Tibial nerve (tissue), 4 donors: ENCODE measurements at regions not wholly inside any gene's neighbourhood (a gene's known extent, or its start where the extent isn't known, plus 50 kb on each side); places are given as distances from the start of the nearest gene placed in this dataset.

Experiments used
- DNase-seq, 2 donors: peaks; one replicate each; pipeline ENCODE4 v3.0.0-alpha.2; 2019; ENCODE audit warnings: low spot score in 2 of 2
- H3K27ac ChIP-seq, 4 donors: fragments of 200-600 bp; sonication (generic) in 3 of 4; one replicate each; pipeline ENCODE4 v1.5.1; 2017 to 2019; ENCODE audit warnings: mild to moderate bottlenecking in 1 of 4
- H3K27me3 ChIP-seq, 2 donors: fragments of 200-600 bp; sonication (generic) in 1 of 2; one replicate each; pipeline versions ENCODE4 v1.5.1 to v1.6.0; 2017 to 2019
- H3K36me3 ChIP-seq, 3 donors: fragments of 200-600 bp; sonication (generic); one replicate each; pipeline ENCODE4 v1.5.1; 2018 to 2019
- H3K4me1 ChIP-seq, 4 donors: fragments of 200-600 bp; sonication (generic) in 3 of 4; one replicate each; pipeline ENCODE4 v1.5.1; 2017 to 2019
- H3K4me3 ChIP-seq, 4 donors: fragments of 200-600 bp; sonication (generic) in 3 of 4; one replicate each; pipeline ENCODE4 v1.5.1; 2017 to 2019; ENCODE audit warnings: mild to moderate bottlenecking in 1 of 4, moderate library complexity in 1 of 4
- H3K9me3 ChIP-seq, 4 donors: fragments of 200-600 bp; sonication (generic) in 3 of 4; one replicate each; pipeline ENCODE4 v1.5.1; 2017 to 2019
- EP300 ChIP-seq, 2 donors: sonication (generic); formaldehyde crosslinking; IDR thresholded peaks; one replicate each; pipeline ENCODE4 v1.6.1; 2017; ENCODE audit warnings: antibody characterized with exemption in 2 of 2, mild to moderate bottlenecking in 1 of 2
- POLR2A ChIP-seq, 2 donors: fragments of 450-650 bp; IDR thresholded peaks; one replicate each; pipeline ENCODE4 v1.6.1; 2017; ENCODE audit warnings: antibody characterized with exemption in 2 of 2, mild to moderate bottlenecking in 2 of 2, moderate library complexity in 2 of 2
- WGBS, 2 donors: methylation state at CpG; one replicate each; pipeline ENCODE4 v1.1.5; 2018; 5-methylcytosine and 5-hydroxymethylcytosine counted together
- TF ChIP-seq, protein P1 (sequence below), 5 experiments: fragments of 200-600 bp in 3 of 5; fragments of 450-650 bp in 2 of 5; sonication (generic) in 3 of 5; IDR thresholded peaks; one replicate each; pipeline ENCODE4 v1.5.1; 2016 to 2019; ENCODE audit warnings: antibody characterized with exemption in 5 of 5, mild to moderate bottlenecking in 3 of 5, moderate library complexity in 2 of 5

DNA sequence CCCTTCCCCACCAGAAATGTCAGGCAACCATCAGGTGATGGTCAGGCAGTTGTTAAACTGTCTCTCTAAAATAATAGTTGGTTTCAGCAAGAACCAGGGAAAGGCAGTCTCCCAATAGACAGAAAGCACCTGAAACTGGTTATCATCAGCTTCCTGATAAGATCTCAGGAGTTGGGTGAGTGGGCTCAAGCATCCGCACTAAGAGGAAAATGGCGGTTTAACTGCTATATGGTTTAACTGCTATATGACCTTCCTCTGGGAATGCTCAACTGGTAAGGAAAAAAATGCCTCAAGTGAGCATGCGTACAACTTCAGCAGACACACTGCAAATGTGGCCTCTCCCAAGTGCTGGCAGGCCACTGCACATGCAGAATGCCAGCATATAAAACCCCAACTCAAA lies 240.8 kb upstream of the CMC1 start:
- no peaks in the 10 kb centered on the region for H3K4me1 ChIP-seq
- no peak for TF ChIP-seq POLR2A (IDR thresholded peaks at IDR 0.05)
- no peak for TF ChIP-seq EP300 (IDR thresholded peaks at IDR 0.05)
- TF ChIP-seq, protein P1, sequence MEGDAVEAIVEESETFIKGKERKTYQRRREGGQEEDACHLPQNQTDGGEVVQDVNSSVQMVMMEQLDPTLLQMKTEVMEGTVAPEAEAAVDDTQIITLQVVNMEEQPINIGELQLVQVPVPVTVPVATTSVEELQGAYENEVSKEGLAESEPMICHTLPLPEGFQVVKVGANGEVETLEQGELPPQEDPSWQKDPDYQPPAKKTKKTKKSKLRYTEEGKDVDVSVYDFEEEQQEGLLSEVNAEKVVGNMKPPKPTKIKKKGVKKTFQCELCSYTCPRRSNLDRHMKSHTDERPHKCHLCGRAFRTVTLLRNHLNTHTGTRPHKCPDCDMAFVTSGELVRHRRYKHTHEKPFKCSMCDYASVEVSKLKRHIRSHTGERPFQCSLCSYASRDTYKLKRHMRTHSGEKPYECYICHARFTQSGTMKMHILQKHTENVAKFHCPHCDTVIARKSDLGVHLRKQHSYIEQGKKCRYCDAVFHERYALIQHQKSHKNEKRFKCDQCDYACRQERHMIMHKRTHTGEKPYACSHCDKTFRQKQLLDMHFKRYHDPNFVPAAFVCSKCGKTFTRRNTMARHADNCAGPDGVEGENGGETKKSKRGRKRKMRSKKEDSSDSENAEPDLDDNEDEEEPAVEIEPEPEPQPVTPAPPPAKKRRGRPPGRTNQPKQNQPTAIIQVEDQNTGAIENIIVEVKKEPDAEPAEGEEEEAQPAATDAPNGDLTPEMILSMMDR (IDR thresholded peaks at IDR 0.05), result no peak
- no peak for DNase-seq
- no peak overlapping the region for H3K27ac ChIP-seq
- no peaks in the 10 kb centered on the region for H3K36me3 ChIP-seq
- 69 to 83% methylated on average over 3 of the region's 3 CpGs for WGBS, 2 donors
- no peak overlapping the region for H3K4me3 ChIP-seq
- H3K27me3 ChIP-seq, result no peaks in the 10 kb centered on the region
- peaks cover 0 to 22% (median 0%) of the 10 kb centered on the region in 4 donors for H3K9me3 ChIP-seq

DNA sequence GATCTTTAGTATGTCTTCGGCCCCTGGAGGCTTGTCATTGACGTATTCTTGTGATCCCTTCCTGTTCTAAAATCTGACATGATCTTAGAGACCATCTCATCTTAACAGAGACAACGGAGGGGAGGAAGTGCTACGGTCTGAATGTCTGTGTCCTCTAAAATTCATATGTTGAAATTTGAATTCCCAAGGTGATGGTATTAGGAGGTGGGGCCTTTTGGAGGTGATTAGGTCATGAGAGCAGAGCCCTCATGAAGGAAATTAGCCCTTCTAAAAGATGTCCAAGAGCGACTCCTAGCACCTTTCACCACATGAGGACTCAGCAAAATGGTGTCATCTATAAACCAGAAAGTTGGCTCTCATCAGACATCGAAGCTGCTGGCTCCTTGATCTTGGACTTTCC lies 233.2 kb upstream of the CMC1 start:
- Histone ChIP-seq H3K27me3 (no peaks in the 10 kb centered on the region), H3K4me3 (no peak overlapping the region), H3K4me1 (no peaks in the 10 kb centered on the region), H3K9me3 (peaks cover 0 to 14% (median 0%) of the 10 kb centered on the region in 4 donors), H3K27ac (no peak overlapping the region), H3K36me3 (no peaks in the 10 kb centered on the region)
- WGBS, 2 donors, result 72 to 75% methylated on average over 6 of the region's 6 CpGs
- no peak for DNase-seq
- no peak for TF ChIP-seq POLR2A (IDR thresholded peaks at IDR 0.05)
- TF ChIP-seq EP300 (IDR thresholded peaks at IDR 0.05), result no peak
- TF ChIP-seq, protein P1 (IDR thresholded peaks at IDR 0.05), result no peak

DNA sequence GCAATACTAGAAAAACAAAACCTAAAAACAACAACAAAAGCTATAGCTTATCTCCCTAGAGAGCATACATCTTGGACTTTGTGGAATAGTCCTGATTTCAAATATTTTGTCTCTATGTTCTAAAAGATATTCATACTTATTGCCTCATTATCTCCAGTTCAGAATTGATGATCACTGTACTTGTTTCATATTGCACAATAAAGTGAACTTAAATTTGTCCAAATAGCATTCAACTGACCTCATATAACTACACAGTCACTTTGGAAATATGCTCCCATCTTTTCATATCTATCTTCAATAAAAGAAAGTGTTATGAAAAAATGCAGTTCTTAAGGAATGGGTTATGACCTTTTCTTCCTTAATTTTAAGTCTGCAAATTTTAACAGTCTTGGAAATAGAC lies 228.6 kb upstream of the CMC1 start:
- no peak for TF ChIP-seq EP300 (IDR thresholded peaks at IDR 0.05)
- no peak for TF ChIP-seq POLR2A (IDR thresholded peaks at IDR 0.05)
- TF ChIP-seq, protein P1 (IDR thresholded peaks at IDR 0.05), result no peak
- Histone ChIP-seq H3K9me3 (no peaks in the 10 kb centered on the region), H3K4me1 (no peaks in the 10 kb centered on the region), H3K27me3 (no peaks in the 10 kb centered on the region), H3K36me3 (no peaks in the 10 kb centered on the region), H3K27ac (no peak overlapping the region), H3K4me3 (no peak overlapping the region)
- no peak for DNase-seq

DNA sequence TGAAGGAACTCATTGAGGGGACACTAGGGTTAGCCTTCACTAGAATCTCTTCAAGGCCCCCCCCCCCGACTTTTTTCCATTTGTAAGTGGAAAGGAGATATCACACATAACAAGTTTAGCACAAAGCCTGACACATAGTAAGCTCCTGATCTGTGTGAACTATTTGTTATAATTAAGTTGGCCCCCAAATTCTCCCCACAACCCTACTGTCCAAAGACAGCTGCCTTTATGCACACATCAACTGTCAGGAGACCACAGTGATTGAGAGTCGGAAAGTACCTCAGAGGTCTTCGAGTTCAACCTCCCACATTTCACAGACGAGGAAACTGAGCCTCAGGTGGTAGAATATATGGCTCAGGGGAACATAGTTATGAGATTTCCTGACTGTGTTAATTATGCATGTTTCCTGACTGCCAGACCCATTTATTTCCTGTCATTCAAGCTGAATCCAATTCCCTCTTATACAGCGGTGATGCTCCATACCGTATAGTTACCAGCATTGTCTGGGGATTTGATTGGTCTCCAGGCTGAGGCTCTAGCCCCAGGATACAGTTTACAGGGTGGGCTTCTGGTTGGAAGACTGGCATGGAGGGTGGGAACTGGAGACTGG lies 227.4 kb upstream of the CMC1 start:
- WGBS, 2 donors, result 53 to 64% methylated on average over 6 of the region's 6 CpGs
- Histone ChIP-seq H3K4me1 (no peaks in the 10 kb centered on the region), H3K36me3 (no peaks in the 10 kb centered on the region), H3K9me3 (no peaks in the 10 kb centered on the region), H3K27ac (no peak overlapping the region), H3K4me3 (no peak overlapping the region), H3K27me3 (no peaks in the 10 kb centered on the region)
- no peak for DNase-seq
- TF ChIP-seq POLR2A (IDR thresholded peaks at IDR 0.05), result no peak
- TF ChIP-seq, protein P1 (IDR thresholded peaks at IDR 0.05), result no peak
- no peak for TF ChIP-seq EP300 (IDR thresholded peaks at IDR 0.05)

DNA sequence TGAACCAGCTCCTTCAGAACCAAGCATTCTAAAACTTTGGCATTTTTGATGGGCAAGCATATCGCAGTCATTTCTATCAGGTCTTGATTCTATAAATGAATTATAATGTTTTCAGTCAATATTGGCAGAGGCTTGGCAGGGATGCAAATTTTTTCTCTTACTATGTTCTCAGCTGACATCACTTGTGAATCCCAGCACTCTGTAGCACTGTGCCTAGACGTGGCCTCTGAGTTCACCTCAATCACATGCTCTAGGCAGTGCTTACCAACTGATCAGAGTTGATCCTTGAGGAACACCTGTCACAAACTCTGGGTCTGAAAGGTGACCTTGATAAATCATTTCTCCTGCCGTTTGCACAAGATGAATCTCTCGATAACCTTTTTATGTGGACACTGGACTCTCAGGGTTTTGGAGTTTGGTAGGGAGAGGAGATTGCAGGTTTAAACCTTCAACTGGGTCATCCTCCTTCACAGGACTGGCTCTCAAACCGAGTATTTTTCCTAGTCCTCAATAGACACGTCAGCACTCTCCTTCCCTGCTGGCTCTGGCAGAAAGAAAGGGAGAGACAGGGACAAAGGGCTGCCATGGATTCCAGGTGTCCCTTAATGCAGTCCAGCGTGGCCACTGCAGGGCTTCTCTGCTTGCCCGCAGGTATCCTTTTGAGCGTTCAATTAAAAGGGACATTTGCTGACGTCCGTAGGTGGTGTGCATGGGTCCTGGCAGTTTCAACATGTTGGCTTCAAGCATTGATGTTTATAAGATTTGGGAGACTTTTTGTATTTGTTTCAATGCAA lies 222.3 kb upstream of the CMC1 start:
- H3K27ac ChIP-seq, result no peak overlapping the region
- TF ChIP-seq, protein P1 (IDR thresholded peaks at IDR 0.05), result no peak
- TF ChIP-seq EP300 (IDR thresholded peaks at IDR 0.05) (no peak), POLR2A (IDR thresholded peaks at IDR 0.05) (no peak)
- H3K36me3 ChIP-seq, result no peaks in the 10 kb centered on the region
- no peak for DNase-seq
- no peaks in the 10 kb centered on the region for H3K27me3 ChIP-seq
- peaks cover 0 to 9% (median 0%) of the 10 kb centered on the region in 4 donors for H3K9me3 ChIP-seq
- no peaks in the 10 kb centered on the region for H3K4me1 ChIP-seq
- 81 to 84% methylated on average over 11 of the region's 11 CpGs for WGBS, 2 donors
- H3K4me3 ChIP-seq, result no peak overlapping the region
